ENCODE measurements at regions not wholly inside any gene's neighbourhood (a gene's known extent, or its start where the extent isn't known, plus 50 kb on each side); places are given as distances from the start of the nearest gene placed in this dataset.

GRCh38 chr10:105751688-105752087, 1110.6 kb downstream of the SORCS3 start:
- no peaks in the 10 kb centered on the region for H3K36me3 ChIP-seq
- TF ChIP-seq POLR2AphosphoS5 (IDR thresholded peaks at IDR 0.05) (no peak), POLR2A (IDR thresholded peaks at IDR 0.05) (no peak)
- TF ChIP-seq, protein P1, sequence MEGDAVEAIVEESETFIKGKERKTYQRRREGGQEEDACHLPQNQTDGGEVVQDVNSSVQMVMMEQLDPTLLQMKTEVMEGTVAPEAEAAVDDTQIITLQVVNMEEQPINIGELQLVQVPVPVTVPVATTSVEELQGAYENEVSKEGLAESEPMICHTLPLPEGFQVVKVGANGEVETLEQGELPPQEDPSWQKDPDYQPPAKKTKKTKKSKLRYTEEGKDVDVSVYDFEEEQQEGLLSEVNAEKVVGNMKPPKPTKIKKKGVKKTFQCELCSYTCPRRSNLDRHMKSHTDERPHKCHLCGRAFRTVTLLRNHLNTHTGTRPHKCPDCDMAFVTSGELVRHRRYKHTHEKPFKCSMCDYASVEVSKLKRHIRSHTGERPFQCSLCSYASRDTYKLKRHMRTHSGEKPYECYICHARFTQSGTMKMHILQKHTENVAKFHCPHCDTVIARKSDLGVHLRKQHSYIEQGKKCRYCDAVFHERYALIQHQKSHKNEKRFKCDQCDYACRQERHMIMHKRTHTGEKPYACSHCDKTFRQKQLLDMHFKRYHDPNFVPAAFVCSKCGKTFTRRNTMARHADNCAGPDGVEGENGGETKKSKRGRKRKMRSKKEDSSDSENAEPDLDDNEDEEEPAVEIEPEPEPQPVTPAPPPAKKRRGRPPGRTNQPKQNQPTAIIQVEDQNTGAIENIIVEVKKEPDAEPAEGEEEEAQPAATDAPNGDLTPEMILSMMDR (IDR thresholded peaks at IDR 0.05 in 8 of 11, conservative IDR thresholded peaks at IDR 0.05 in 3 of 11), result no peak
- H3K27ac ChIP-seq, result no peak overlapping the region
- WGBS, 5 donors, result 30 to 48% (median 40%) methylated on average over 1 of the region's 1 CpG
- H3K4me1 ChIP-seq, result no peaks in the 10 kb centered on the region
- H3K9me3 ChIP-seq, result no peaks in the 10 kb centered on the region
- intact Hi-C loops (cut with DNase I; ENCODE audit: low total_unique reads), result no loop called here
- no peaks in the 10 kb centered on the region for H3K27me3 ChIP-seq (replicated peaks in 1 of 7)
- H3K4me3 ChIP-seq, result no peak overlapping the region
- DNase-seq, result no peak

DNA sequence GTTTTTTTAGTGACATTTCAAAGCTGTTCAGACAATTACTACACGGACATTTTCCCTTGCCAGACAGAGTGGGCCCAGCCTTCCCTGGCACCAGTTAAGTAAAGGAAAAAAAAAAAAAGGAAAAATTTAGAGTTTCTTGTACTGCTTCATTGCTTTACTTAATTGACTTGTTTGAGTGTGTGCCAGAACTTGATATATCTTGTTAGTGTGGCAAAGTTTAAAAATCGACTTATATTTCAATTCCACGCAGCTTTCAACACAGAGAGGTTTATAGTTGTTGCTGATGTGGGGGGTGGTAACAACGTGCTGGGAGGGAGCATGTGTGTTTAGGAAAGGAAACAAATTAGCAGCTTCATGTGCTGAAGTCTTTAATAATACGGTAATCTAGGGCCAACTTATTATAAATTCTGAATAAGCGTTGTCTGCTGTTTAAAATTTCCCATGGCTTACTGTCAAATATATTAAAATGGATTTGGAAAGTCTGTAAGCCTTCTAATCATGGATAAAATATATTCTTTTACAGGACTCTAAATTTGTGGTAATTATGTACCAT, 1104.6 kb downstream of the SORCS3 start:
- Histone ChIP-seq H3K4me3 (no peak overlapping the region), H3K9me3 (peaks cover 0 to 8% (median 0%) of the 10 kb centered on the region in 8 donors), H3K27ac (no peak overlapping the region), H3K27me3 (replicated peaks in 1 of 7) (no peaks in the 10 kb centered on the region), H3K36me3 (no peaks in the 10 kb centered on the region), H3K4me1 (no peaks in the 10 kb centered on the region)
- DNase-seq, result no peak
- intact Hi-C loops (cut with DNase I; ENCODE audit: low total_unique reads), result no loop called here
- WGBS, 5 donors, result 73 to 86% (median 79%) methylated on average over 6 of the region's 6 CpGs
- no peak for TF ChIP-seq POLR2AphosphoS5 (IDR thresholded peaks at IDR 0.05)
- TF ChIP-seq, protein P1 (IDR thresholded peaks at IDR 0.05 in 8 of 11, conservative IDR thresholded peaks at IDR 0.05 in 3 of 11), result no peak
- no peak for TF ChIP-seq POLR2A (IDR thresholded peaks at IDR 0.05)

GRCh38 chr10:105743343-105744056, 1102.4 kb downstream of the SORCS3 start:
- Histone ChIP-seq H3K27me3 (replicated peaks in 1 of 7) (no peaks in the 10 kb centered on the region), H3K4me3 (no peak overlapping the region), H3K9me3 (peaks cover 0 to 10% (median 0%) of the 10 kb centered on the region in 8 donors), H3K4me1 (no peaks in the 10 kb centered on the region), H3K27ac (no peak overlapping the region), H3K36me3 (no peaks in the 10 kb centered on the region)
- 78 to 88% (median 85%) methylated on average over 4 of the region's 4 CpGs for WGBS, 5 donors
- DNase-seq, result no peak
- intact Hi-C loops (cut with DNase I; ENCODE audit: low total_unique reads), result no loop called here
- TF ChIP-seq, protein P1 (IDR thresholded peaks at IDR 0.05 in 8 of 11, conservative IDR thresholded peaks at IDR 0.05 in 3 of 11), result no peak
- TF ChIP-seq POLR2A (IDR thresholded peaks at IDR 0.05) (no peak), POLR2AphosphoS5 (IDR thresholded peaks at IDR 0.05) (no peak)

DNA sequence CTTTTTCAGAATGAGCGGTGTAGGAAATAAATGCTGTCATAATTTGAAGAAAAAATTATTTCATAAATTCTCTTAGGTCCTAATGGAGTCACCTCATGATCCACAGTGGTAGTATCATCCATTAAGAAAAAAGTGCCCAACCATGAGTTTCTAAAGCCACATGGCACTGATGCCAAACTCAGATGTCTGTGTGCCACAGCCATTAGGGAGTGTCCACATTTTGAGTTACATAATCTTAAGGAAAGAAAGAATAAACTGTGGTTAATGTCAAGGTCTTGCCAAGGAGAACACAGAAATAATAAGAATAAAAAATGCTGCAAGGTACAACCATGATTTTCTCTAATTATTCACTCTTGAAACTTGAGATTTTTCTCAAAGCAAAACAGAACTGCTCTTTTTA, 1101.8 kb downstream of the SORCS3 start:
- Histone ChIP-seq H3K36me3 (no peaks in the 10 kb centered on the region), H3K27ac (no peak overlapping the region)

More for the DNA sequence above, 1101.8 kb downstream of the SORCS3 start:
- WGBS, 5 donors, result 80 to 93% (median 87%) methylated on average over 1 of the region's 1 CpG
- Histone ChIP-seq H3K27me3 (replicated peaks in 1 of 7) (no peaks in the 10 kb centered on the region), H3K4me3 (no peak overlapping the region), H3K4me1 (no peaks in the 10 kb centered on the region), H3K9me3 (peaks cover 0 to 10% (median 0%) of the 10 kb centered on the region in 8 donors)
- intact Hi-C loops (cut with DNase I; ENCODE audit: low total_unique reads), result no loop called here
- TF ChIP-seq, protein P1 (IDR thresholded peaks at IDR 0.05 in 8 of 11, conservative IDR thresholded peaks at IDR 0.05 in 3 of 11), result no peak
- TF ChIP-seq POLR2AphosphoS5 (IDR thresholded peaks at IDR 0.05), result no peak
- TF ChIP-seq POLR2A (IDR thresholded peaks at IDR 0.05), result no peak
- no peak for DNase-seq

Data from spleen (tissue), 11 donors.